Smooth muscle cell (in vitro differentiated cells): ENCODE measurements at regions not wholly inside any gene's neighbourhood (a gene's known extent, or its start where the extent isn't known, plus 50 kb on each side); places are given as distances from the start of the nearest gene placed in this dataset.
A peak's percentile ranks its signal among the peaks of the same experiment; 100 is the strongest.

ENCODE experiments used
- DNase-seq: peaks from one replicate; lab custom pipeline; 2025; ENCODE audit not compliant: unreplicated experiment; lab: John Stamatoyannopoulos, UW
- H2AFZ ChIP-seq: fragments of 200-600 bp; sonication (generic); 2 replicates; pipeline ENCODE4 v1.6.0; 2016; ENCODE audit warnings: antibody characterized with exemption, low read depth, mild to moderate bottlenecking
- H3F3A ChIP-seq: fragments of 200-600 bp; sonication (generic); 2 replicates; pipeline ENCODE4 v1.6.0; 2017; ENCODE audit warnings: antibody characterized with exemption, low read depth
- H3K27ac ChIP-seq: fragments of 200-600 bp; sonication (generic); 2 replicates; pipeline ENCODE4 v1.5.1; 2016; ENCODE audit warnings: low read depth, mild to moderate bottlenecking
- H3K27me3 ChIP-seq: fragments of 200-600 bp; sonication (generic); 2 replicates; pipeline ENCODE4 v1.6.1; 2016; ENCODE audit warnings: low read depth, mild to moderate bottlenecking
- H3K36me3 ChIP-seq: fragments of 200-600 bp; sonication (generic); 2 replicates; pipeline ENCODE4 v1.5.1; 2016; ENCODE audit warnings: low read depth
- H3K4me1 ChIP-seq: fragments of 200-600 bp; sonication (generic); 2 replicates; pipeline ENCODE4 v1.5.1; 2016; ENCODE audit warnings: low read depth
- H3K4me2 ChIP-seq: fragments of 200-600 bp; sonication (generic); 2 replicates; pipeline ENCODE4 v1.6.0; 2016; ENCODE audit warnings: mild to moderate bottlenecking
- H3K4me3 ChIP-seq: fragments of 200-600 bp; sonication (generic); 2 replicates; pipeline ENCODE4 v1.5.1; 2016; ENCODE audit warnings: mild to moderate bottlenecking
- H3K79me2 ChIP-seq: fragments of 200-600 bp; sonication (generic); 2 replicates; pipeline ENCODE4 v1.6.0; 2016; ENCODE audit warnings: low read depth, mild to moderate bottlenecking
- H3K9ac ChIP-seq: fragments of 200-600 bp; sonication (generic); 2 replicates; pipeline ENCODE4 v1.6.0; 2016; ENCODE audit warnings: low read depth
- H3K9me3 ChIP-seq: fragments of 200-600 bp; sonication (generic); replicated peaks from 2 replicates; pipeline ENCODE4 v1.5.1; 2016; ENCODE audit warnings: low read depth
- H4K20me1 ChIP-seq: fragments of 200-600 bp; sonication (generic); 2 replicates; pipeline ENCODE4 v1.6.0; 2016; ENCODE audit warnings: low read depth
- CTCF ChIP-seq: fragments of 200-600 bp; sonication (generic); IDR thresholded peaks from 2 replicates; pipeline ENCODE4 v1.5.1; 2017; ENCODE audit warnings: borderline replicate concordance, mild to moderate bottlenecking, antibody characterized with exemption; ENCODE audit not compliant: insufficient read depth, poor library complexity, severe bottlenecking
- WGBS: methylation state at CpG from one replicate; pipeline ENCODE4 v1.1.7; 2016; ENCODE audit warnings: low lambda C conversion rate; 5-methylcytosine and 5-hydroxymethylcytosine counted together

GRCh38 chrX:20594985-20595384 lies 328.3 kb upstream of the RPS6KA3 start:
- Histone ChIP-seq H4K20me1 (no peaks in the 10 kb centered on the region), H3K4me1 (no peaks in the 10 kb centered on the region), H2AFZ (no peak overlapping the region), H3F3A (no peaks in the 10 kb centered on the region), H3K79me2 (no peaks in the 10 kb centered on the region), H3K9me3 (no peaks in the 10 kb centered on the region), H3K9ac (no peak overlapping the region), H3K4me2 (no peak overlapping the region), H3K27ac (peak overlapping the region; percentile 60), H3K4me3 (no peak overlapping the region), H3K36me3 (no peaks in the 10 kb centered on the region), H3K27me3 (no peaks in the 10 kb centered on the region)
- 58% methylated on average over 2 of the region's 2 CpGs for WGBS
- peak; percentile 28 for TF ChIP-seq CTCF
- DNase-seq, result no peak

GRCh38 chrX:20593836-20594235 lies 327.1 kb upstream of the RPS6KA3 start:
- no peak overlapping the region for H3K4me2 ChIP-seq
- H3K27me3 ChIP-seq, result no peaks in the 10 kb centered on the region
- no peaks in the 10 kb centered on the region for H3K4me1 ChIP-seq
- DNase-seq, result no peak
- H3K9me3 ChIP-seq, result peaks cover under 1% of the 10 kb centered on the region
- no peaks in the 10 kb centered on the region for H3K36me3 ChIP-seq
- no peaks in the 10 kb centered on the region for H4K20me1 ChIP-seq
- TF ChIP-seq CTCF, result no peak
- no peak overlapping the region for H3K9ac ChIP-seq
- H2AFZ ChIP-seq, result no peak overlapping the region
- H3K4me3 ChIP-seq, result no peak overlapping the region
- WGBS, result 68% methylated on average over 2 of the region's 2 CpGs
- no peaks in the 10 kb centered on the region for H3F3A ChIP-seq
- no peak overlapping the region for H3K27ac ChIP-seq
- no peaks in the 10 kb centered on the region for H3K79me2 ChIP-seq

GRCh38 chrX:20593402-20593801 lies 326.7 kb upstream of the RPS6KA3 start:
- Histone ChIP-seq H3K9ac (no peak overlapping the region), H3K27ac (no peak overlapping the region), H3F3A (no peaks in the 10 kb centered on the region), H3K36me3 (no peaks in the 10 kb centered on the region), H3K4me3 (no peak overlapping the region), H2AFZ (no peak overlapping the region), H3K9me3 (peaks cover 5% of the 10 kb centered on the region), H3K79me2 (no peaks in the 10 kb centered on the region), H3K4me2 (no peak overlapping the region), H3K27me3 (no peaks in the 10 kb centered on the region), H3K4me1 (no peaks in the 10 kb centered on the region), H4K20me1 (no peaks in the 10 kb centered on the region)
- DNase-seq, result no peak
- TF ChIP-seq CTCF, result no peak
- 95% methylated on average over 2 of the region's 2 CpGs for WGBS

- DNase-seq, result no peak
- H3K79me2 ChIP-seq, result no peaks in the 10 kb centered on the region
- H3K4me1 ChIP-seq, result no peaks in the 10 kb centered on the region
- H4K20me1 ChIP-seq, result no peaks in the 10 kb centered on the region
- H3K4me3 ChIP-seq, result no peak overlapping the region
- H2AFZ ChIP-seq, result no peak overlapping the region
- 74% methylated on average over 2 of the region's 2 CpGs for WGBS
- no peak for TF ChIP-seq CTCF
- no peaks in the 10 kb centered on the region for H3F3A ChIP-seq
- no peaks in the 10 kb centered on the region for H3K27me3 ChIP-seq
- no peak overlapping the region for H3K27ac ChIP-seq
- no peaks in the 10 kb centered on the region for H3K36me3 ChIP-seq
- peaks cover 5% of the 10 kb centered on the region for H3K9me3 ChIP-seq
- H3K4me2 ChIP-seq, result no peak overlapping the region
- H3K9ac ChIP-seq, result no peak overlapping the region
Measured at GRCh38 chrX:20591246-20591645, 324.5 kb upstream of the RPS6KA3 start.
